GM15510 (cell line): ENCODE measurements at regions not wholly inside any gene's neighbourhood (a gene's known extent, or its start where the extent isn't known, plus 50 kb on each side); places are given as distances from the start of the nearest gene placed in this dataset.

Experiments used
- POLR2A ChIP-seq: IDR thresholded peaks from 3 replicates; pipeline ENCODE4 v1.6.1; 2011; ENCODE audit warnings: borderline replicate concordance; ENCODE audit not compliant: insufficient read length; ENCODE audit errors: extremely low read depth

DNA sequence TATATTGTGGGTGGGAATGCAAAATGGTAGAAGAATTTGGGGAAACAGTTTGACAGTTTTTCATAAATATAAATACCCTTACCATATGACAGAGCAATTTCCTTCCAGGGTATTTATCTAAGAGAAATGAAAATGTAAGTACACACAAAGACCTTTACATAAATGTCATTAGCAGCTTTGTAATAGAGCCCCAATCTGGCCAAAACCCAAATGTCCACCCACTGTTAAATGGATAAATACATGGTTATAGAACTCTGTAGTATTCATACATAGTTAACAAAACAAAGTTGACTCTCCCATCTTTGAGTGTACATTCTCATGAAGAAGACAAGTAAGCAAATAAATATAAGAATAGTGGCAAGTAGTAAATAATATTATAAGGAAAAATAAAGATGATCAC is 514.8 kb upstream of the NOX3 start:
- no peak for TF ChIP-seq POLR2A

DNA sequence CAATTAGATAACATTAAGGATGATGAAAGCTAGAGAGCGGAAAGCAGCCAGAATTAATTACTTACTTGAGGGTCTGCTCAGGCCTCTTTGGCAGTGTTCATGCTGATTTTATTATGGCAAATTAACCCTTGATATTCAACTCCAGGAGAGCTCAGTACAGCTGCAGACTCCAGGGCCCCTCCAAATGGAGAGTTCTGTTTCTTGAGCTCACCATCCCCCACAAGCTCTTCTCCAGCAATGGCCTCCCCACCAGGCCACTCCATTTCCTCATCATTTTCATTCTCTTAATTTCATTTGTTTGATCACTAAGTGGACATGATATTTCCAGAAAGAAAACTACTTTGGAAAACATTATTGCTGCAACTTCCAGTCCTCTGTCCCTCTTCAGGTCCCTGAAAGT is 513.3 kb upstream of the NOX3 start:
- no peak for TF ChIP-seq POLR2A

- TF ChIP-seq POLR2A: no peak
These were observed 511.7 kb upstream of the NOX3 start for GRCh38 chr6:155967322-155967721.

GRCh38 chr6:155964544-155964943 is 508.9 kb upstream of the NOX3 start:
- no peak for TF ChIP-seq POLR2A

DNA sequence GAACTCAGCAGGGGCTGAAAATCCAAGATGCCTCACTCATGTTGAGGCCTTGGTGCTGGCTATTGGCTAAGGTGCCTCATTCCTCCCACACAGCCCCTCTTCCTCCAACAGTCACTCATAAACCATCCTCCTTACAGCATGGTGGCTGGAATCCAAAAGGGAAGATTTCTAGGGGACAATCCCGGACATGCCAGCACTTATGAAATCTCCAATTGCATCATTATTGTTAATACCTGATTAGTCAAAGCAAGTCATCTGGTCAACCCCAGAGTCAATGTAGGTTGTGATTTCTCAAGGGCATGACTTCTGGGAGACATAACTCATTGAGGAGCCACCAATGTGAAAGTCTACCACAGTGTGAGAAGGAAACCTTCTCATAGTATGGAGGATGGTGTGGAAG is 506.6 kb upstream of the NOX3 start:
- TF ChIP-seq POLR2A: no peak

- TF ChIP-seq POLR2A: no peak
These were observed 504.4 kb upstream of the NOX3 start for GRCh38 chr6:155959898-155960495.

DNA sequence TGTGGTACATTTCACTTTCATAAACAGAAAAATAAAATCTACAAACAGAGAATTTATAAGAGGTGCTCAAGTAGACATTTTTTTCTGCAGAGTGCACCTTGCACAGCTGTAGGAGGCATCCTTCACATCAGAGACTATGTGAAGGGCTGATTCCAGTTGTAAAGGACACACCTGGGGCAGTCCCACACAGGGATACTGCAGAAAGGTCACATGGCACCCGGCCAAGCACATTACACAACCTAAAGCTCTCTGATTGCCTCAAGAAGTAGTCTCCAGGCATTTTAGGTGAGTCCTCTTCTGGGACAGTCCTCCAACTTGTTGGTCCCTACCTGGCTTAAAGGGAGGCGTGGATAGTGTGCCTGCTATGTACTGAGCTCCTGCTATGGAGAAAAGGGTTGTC is 502.9 kb upstream of the NOX3 start:
- no peak for TF ChIP-seq POLR2A

DNA sequence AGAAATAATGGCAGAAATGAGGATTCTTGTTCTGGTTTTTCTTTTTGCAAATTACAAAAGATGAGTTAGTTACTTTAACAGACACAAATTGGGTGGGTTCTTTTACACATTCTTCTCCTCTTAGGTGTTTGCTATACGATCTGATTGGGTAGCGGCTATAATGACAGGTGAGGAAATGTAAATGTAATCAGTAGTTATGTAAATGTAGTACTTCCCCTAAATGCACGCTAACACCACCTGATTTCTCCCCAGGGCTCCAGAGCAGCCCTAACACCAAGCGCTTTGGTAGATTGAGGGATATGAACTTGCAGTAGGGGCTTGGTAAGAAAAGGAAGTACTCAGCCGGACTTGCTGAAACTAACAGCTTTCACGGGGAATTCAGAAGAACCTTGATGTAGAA is 499.4 kb upstream of the NOX3 start:
- no peak for TF ChIP-seq POLR2A

GRCh38 chr6:155954149-155954548 is 498.5 kb upstream of the NOX3 start:
- TF ChIP-seq POLR2A: no peak

DNA sequence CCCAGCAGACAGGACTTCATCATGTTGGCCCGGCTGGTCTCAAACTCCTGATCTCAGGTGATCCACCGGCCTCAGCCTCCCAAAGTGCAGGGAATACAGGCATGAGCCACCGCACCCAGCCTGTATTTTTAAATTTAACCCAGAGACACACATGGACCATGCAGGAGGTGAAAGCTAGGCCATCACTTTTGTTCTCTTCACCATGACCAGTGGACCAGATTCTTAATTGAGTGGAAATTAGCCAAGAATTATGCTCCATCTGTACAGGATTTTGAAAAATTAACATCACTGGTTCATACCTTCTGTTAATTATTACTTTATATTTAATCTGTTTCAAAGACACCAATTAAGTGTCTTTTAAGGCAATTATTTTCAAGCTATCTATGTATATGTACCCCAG is 493.6 kb upstream of the NOX3 start:
- no peak for TF ChIP-seq POLR2A

DNA sequence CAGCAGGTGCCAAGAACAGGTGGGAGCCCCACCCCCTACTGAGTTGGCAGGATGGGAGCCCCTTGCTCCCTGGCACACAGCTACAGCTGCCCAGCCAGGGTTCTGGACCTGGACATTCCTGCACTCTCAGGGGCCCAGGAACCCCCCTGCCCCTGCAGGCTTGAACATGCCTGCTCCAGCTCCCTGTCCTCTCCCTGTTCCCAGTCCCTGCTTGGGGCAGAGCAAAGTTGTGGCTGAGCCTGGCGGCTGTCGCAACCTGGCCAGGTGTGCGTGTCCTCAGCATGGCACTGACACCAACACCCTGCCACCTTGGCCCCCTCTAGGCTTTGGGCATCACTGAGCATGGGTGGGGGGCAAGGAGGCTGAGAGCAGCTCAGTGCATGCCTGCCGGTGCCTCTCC is 491.2 kb upstream of the NOX3 start:
- TF ChIP-seq POLR2A: no peak

DNA sequence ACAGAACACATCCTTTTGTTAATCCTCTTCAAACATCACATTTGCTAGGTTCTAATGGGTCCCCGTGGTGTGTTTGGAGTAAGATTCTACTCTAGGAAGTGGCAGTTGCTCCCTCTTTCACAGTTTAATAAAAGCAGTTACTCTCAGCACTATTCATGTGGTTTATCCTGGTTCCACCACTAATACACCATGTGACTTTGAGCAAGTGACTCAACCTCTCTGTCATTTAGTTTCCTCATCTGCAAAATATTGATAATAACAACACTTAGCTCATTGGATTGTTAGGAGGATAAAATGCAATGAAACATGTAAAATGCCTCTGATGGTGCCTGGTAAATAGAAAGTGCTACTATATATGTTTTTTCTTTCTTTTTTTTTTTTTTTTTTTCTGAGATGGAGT is 488.0 kb upstream of the NOX3 start:
- no peak for TF ChIP-seq POLR2A

DNA sequence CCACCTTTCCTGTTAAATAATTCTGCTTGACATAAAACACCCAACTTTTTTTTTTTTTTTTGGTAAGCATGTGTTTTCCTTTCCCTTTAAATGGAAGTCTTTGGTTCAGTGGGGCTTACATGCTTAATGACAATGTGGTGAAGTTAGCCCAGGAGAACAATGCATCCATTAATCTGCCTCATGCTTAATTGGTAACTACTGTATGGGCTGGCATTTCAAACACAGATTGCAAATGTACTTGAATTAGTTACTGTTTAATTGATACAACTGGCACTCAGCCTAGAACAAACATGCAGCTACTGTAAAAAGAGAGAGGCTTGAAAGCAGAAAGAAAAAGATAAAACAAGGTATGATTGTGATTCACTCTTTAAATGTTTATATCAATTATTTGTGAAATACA is 483.6 kb upstream of the NOX3 start:
- TF ChIP-seq POLR2A: no peak

DNA sequence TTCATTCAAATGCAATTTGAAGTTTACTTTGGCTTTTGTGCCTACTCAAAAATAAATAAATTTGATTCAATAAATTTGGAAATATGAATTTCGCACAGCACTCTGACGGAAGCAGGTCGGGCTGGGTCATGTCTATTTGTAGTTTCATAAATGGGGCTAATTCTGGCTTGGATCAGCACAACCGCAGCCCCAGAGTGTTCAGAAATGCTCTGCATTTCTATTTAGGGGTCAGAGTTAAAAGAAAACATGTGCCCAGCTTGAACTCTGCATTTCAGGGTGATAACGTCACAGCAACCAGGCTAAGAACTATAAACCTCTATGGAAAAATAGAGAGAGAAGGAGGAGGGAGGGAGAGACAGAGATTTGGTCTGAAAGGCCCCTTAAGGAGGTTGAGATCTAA is 480.9 kb upstream of the NOX3 start:
- no peak for TF ChIP-seq POLR2A

DNA sequence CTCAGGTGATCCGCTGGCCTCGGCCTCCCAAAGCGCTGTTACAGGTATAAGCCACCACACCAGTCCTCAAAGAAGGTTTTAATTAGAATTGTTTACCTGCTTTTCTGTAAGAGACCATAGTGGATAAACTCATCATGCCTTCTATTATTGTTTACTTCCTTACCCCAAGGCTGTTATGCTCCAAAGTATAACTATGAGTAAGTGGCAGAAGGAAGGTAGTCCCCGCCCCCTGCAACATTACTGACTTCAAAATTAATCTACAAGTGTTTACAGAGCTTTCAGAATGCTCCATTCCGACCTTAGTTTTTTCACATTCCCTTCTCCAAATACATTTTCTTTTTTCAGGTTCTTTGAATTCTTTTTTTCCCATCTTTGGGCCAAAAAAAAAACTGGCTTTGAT is 480.5 kb upstream of the NOX3 start:
- no peak for TF ChIP-seq POLR2A

DNA sequence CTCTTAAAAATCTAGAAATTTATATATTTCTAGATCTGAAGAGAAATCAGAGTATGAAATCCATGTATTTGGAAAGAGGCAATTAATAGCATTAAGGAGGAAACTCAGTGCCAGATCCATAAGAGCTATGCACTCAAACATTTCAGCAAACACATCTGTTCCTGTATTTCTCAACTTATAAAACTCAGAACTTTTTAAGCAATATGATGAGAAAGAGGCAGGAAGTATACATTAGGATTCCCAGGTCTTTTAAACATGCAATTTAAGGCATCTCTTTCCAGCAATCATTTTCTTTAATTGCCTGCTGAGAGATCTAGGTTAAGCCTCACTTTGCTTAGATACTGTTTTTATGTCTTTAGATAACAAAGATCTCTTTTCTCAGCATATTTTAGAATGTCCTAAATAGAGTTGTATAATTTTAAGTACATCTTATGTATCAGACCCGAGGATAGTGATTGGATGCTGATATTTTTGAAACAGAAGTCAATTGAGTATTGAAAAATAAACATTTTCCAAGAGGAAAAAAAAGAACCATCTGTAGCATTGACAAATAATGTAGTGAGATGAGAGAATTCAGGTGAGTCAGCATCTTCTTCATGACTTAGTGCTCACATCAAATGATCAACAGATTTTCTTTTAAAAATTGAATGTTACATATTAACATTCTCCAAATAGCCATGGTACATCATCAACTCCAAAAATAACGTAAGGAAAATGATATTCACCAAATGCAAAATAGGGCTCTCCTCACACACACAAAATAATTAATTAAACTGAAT is 461.4 kb upstream of the NOX3 start:
- TF ChIP-seq POLR2A: no peak
